Vagina (tissue), 2 donors: ENCODE measurements at regions not wholly inside any gene's neighbourhood (a gene's known extent, or its start where the extent isn't known, plus 50 kb on each side); places are given as distances from the start of the nearest gene placed in this dataset.
"Not testable (repeated sequence)": the region's sequence is repeated elsewhere in the genome, so short reads cannot be mapped to it uniquely, and the experiment has no call there.

Experiments
- DNase-seq, 2 donors: peaks; one replicate each; pipeline ENCODE4 v3.0.0-alpha.2; 2017; ENCODE audit errors: extremely low spot score in 2 of 2
- H3K27ac ChIP-seq: fragments of 200-600 bp; sonication (generic); one replicate; pipeline ENCODE4 v1.5.1; 2019
- H3K27me3 ChIP-seq: fragments of 200-600 bp; sonication (generic); one replicate; pipeline ENCODE4 v1.5.1; 2019
- H3K36me3 ChIP-seq, 2 donors: fragments of 200-600 bp; sonication (generic); one replicate each; pipeline ENCODE4 v1.5.1; 2017 to 2019
- H3K4me1 ChIP-seq: fragments of 200-600 bp; sonication (generic); one replicate; pipeline ENCODE4 v1.5.1; 2019
- H3K4me3 ChIP-seq, 2 donors: fragments of 200-600 bp; sonication (generic); 1 replicate in 1 of 2; 2 replicates in 1 of 2; pipeline ENCODE4 v1.5.1; 2016 to 2019
- H3K9me3 ChIP-seq: fragments of 200-600 bp; sonication (generic); one replicate; pipeline ENCODE4 v1.5.1; 2019
- POLR2A ChIP-seq, 2 donors: fragments of 450-650 bp; IDR thresholded peaks; one replicate each; pipeline ENCODE4 v1.6.1; 2017; ENCODE audit warnings: antibody characterized with exemption in 2 of 2, mild to moderate bottlenecking in 2 of 2, moderate library complexity in 2 of 2
- POLR2AphosphoS5 ChIP-seq, 2 donors: sonication (generic); formaldehyde crosslinking; IDR thresholded peaks; one replicate each; pipeline ENCODE4 v1.9.0; 2017; ENCODE audit warnings: antibody characterized with exemption in 2 of 2, mild to moderate bottlenecking in 2 of 2, low read depth in 1 of 2; ENCODE audit not compliant: insufficient read depth in 1 of 2
- intact Hi-C: fragments of 100-400 bp; cut with DNase I; formaldehyde crosslinking; loops from one replicate; pipeline ENCODE4 v1.15.1; 2023
- TF ChIP-seq, protein P1 (sequence below), 3 experiments: fragments of 450-650 bp in 2 of 3; fragments of 200-600 bp in 1 of 3; sonication (generic) in 1 of 3; IDR thresholded peaks; one replicate each; pipeline ENCODE4 v1.5.1; 2017 to 2019; ENCODE audit warnings: antibody characterized with exemption in 3 of 3, mild to moderate bottlenecking in 2 of 3, moderate library complexity in 2 of 3

DNA sequence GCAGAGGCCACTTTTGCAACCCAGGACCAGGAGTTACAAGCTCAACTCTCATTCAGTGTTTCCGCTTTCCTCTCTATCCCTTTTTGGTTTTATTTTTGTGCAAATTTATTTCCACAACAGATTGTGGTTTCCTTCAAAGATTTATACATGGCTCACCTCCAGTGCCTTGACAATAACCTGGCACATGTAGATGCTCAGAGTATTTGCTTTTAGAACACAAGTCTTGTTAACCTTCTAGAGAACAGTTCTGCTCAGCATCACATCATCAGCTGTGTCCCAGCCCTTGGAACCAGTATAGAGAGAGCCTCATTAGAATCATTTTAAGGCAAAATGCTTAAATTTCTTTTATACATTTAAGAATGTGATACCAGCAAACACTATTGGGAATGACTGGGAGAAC is 133.7 kb downstream of the TENT5C start:
- H3K27me3 ChIP-seq, result no peaks in the 10 kb centered on the region
- no peak for TF ChIP-seq POLR2A (IDR thresholded peaks at IDR 0.05)
- no peak for TF ChIP-seq POLR2AphosphoS5 (IDR thresholded peaks at IDR 0.05; ENCODE audit: insufficient read depth in 1 of 2, low read depth in 1 of 2)
- TF ChIP-seq, protein P1, sequence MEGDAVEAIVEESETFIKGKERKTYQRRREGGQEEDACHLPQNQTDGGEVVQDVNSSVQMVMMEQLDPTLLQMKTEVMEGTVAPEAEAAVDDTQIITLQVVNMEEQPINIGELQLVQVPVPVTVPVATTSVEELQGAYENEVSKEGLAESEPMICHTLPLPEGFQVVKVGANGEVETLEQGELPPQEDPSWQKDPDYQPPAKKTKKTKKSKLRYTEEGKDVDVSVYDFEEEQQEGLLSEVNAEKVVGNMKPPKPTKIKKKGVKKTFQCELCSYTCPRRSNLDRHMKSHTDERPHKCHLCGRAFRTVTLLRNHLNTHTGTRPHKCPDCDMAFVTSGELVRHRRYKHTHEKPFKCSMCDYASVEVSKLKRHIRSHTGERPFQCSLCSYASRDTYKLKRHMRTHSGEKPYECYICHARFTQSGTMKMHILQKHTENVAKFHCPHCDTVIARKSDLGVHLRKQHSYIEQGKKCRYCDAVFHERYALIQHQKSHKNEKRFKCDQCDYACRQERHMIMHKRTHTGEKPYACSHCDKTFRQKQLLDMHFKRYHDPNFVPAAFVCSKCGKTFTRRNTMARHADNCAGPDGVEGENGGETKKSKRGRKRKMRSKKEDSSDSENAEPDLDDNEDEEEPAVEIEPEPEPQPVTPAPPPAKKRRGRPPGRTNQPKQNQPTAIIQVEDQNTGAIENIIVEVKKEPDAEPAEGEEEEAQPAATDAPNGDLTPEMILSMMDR (IDR thresholded peaks at IDR 0.05), result no peak
- H3K4me3 ChIP-seq, result no peak overlapping the region
- no peak for DNase-seq
- H3K36me3 ChIP-seq, result no peaks in the 10 kb centered on the region
- intact Hi-C loops, result no loop called here
- H3K4me1 ChIP-seq, result peaks cover 12% of the 10 kb centered on the region
- no peak overlapping the region for H3K27ac ChIP-seq
- H3K9me3 ChIP-seq, result no peaks in the 10 kb centered on the region

DNA sequence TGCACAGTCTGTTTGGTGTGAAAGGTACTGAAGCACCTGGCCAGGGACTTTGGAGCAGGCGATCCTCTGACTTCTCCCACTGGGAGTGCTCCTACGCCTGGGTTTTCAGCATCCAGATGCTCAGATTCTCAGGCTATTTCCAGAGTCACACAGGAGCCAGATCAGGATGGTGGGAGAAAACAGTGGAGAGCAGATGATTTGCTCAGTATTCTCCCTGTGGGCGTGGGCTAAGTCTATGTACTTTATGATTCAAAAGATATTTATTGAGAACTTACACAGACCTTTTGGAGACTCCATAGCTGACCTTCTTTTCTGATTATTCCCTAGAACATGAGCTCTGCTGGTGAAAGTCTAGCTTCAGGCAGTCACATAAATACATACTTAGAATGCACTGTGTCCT is 134.6 kb downstream of the TENT5C start:
- no peaks in the 10 kb centered on the region for H3K27me3 ChIP-seq
- intact Hi-C loops, result no loop called here
- H3K27ac ChIP-seq, result no peak overlapping the region
- no peak for DNase-seq
- no peaks in the 10 kb centered on the region for H3K36me3 ChIP-seq
- peaks cover 2% of the 10 kb centered on the region for H3K4me1 ChIP-seq
- H3K4me3 ChIP-seq, result no peak overlapping the region
- H3K9me3 ChIP-seq, result no peaks in the 10 kb centered on the region
- TF ChIP-seq, protein P1 (IDR thresholded peaks at IDR 0.05), result no peak

- H3K9me3 ChIP-seq, H3K27me3 ChIP-seq, H3K36me3 ChIP-seq, H3K27ac ChIP-seq, DNase-seq, H3K4me1 ChIP-seq, H3K4me3 ChIP-seq, intact Hi-C loops: not testable (repeated sequence)
Measured at GRCh38 chr1:117746565-117746964, 140.7 kb downstream of the TENT5C start.

GRCh38 chr1:117747605-117748004 is 141.8 kb downstream of the TENT5C start:
- H3K36me3 ChIP-seq, result no peaks in the 10 kb centered on the region
- H3K4me1 ChIP-seq, result no peaks in the 10 kb centered on the region
- TF ChIP-seq POLR2AphosphoS5 (IDR thresholded peaks at IDR 0.05; ENCODE audit: insufficient read depth in 1 of 2, low read depth in 1 of 2), result no peak
- TF ChIP-seq, protein P1 (IDR thresholded peaks at IDR 0.05), result no peak
- TF ChIP-seq POLR2A (IDR thresholded peaks at IDR 0.05), result no peak

DNA sequence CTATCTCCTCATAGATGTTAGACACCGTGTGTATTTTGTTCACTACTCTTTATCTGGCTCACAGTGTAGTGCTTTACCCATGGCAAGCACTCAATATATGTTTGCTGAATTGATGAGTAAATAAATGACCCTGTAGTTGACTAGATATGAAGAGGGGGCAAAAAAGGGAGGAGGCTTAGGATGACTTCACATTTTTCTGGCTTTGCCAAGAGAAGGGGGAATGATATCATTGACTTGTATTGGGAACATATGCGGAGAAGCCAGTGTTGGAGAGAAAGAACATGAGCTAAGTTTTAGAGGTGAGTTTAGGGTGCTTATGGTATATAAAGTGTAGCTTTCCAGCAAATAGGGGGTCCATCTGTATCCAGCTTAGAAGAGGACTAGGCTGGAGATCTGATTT is 145.5 kb downstream of the TENT5C start:
- H3K9me3 ChIP-seq, result no peaks in the 10 kb centered on the region
- TF ChIP-seq, protein P1 (IDR thresholded peaks at IDR 0.05), result no peak
- TF ChIP-seq POLR2A (IDR thresholded peaks at IDR 0.05) (no peak), POLR2AphosphoS5 (IDR thresholded peaks at IDR 0.05; ENCODE audit: insufficient read depth in 1 of 2, low read depth in 1 of 2) (no peak)
- H3K36me3 ChIP-seq, result no peaks in the 10 kb centered on the region
- no peaks in the 10 kb centered on the region for H3K27me3 ChIP-seq
- no peak for DNase-seq
- no peak overlapping the region for H3K27ac ChIP-seq
- no peak overlapping the region for H3K4me3 ChIP-seq
- peaks cover 8% of the 10 kb centered on the region for H3K4me1 ChIP-seq
- intact Hi-C loops, result no loop called here

More at GRCh38 chr1:117747605-117748004, 141.8 kb downstream of the TENT5C start:
- no peaks in the 10 kb centered on the region for H3K27me3 ChIP-seq
- intact Hi-C loops, result no loop called here
- no peak overlapping the region for H3K27ac ChIP-seq
- H3K9me3 ChIP-seq, result no peaks in the 10 kb centered on the region
- no peak for DNase-seq
- H3K4me3 ChIP-seq, result no peak overlapping the region

DNA sequence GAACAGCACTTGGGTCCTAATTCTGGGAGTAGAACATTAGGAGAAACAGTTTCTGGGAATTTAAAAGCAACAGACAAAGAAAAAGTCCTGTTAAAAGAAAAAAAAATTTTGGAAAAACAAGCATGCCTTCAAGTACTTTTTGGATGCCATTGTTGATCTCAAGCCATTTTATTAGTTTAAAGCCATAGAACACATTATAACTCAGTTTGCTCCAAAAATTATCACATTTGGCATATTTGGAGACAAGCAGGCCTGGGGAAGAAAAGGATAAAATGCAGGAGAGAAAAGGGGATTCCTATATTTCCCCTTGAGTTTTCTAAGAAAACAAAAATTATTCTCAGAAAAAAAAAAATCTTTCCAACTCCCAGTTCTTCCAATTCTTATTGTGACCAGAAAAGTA is 146.8 kb downstream of the TENT5C start:
- Histone ChIP-seq H3K27me3 (no peaks in the 10 kb centered on the region), H3K27ac (no peak overlapping the region), H3K36me3 (no peaks in the 10 kb centered on the region), H3K4me3 (no peak overlapping the region), H3K9me3 (no peaks in the 10 kb centered on the region), H3K4me1 (peaks cover 8% of the 10 kb centered on the region)
- DNase-seq, result no peak
- intact Hi-C loops, result no loop called here
- TF ChIP-seq, protein P1 (IDR thresholded peaks at IDR 0.05), result no peak
- TF ChIP-seq POLR2AphosphoS5 (IDR thresholded peaks at IDR 0.05; ENCODE audit: insufficient read depth in 1 of 2, low read depth in 1 of 2), result no peak
- no peak for TF ChIP-seq POLR2A (IDR thresholded peaks at IDR 0.05)
